ENCODE measurements at regions not wholly inside any gene's neighbourhood (a gene's known extent, or its start where the extent isn't known, plus 50 kb on each side); places are given as distances from the start of the nearest gene placed in this dataset.
"Not testable (repeated sequence)": the region's sequence is repeated elsewhere in the genome, so short reads cannot be mapped to it uniquely, and the experiment has no call there.

GRCh38 chr5:167375125-167375524 lies 916.3 kb upstream of the WWC1 start:
- Histone ChIP-seq H3K27me3 (ENCODE audit: control insufficient read depth in 2 of 2, insufficient read depth in 2 of 2, low read length in 2 of 2) (no peaks in the 10 kb centered on the region), H3K9me3 (ENCODE audit: control insufficient read depth in 2 of 2, low read length in 2 of 2) (no peaks in the 10 kb centered on the region), H3K9ac (ENCODE audit: low read depth in 1 of 2, low read length in 2 of 2) (no peak overlapping the region), H3K4me1 (ENCODE audit: control insufficient read depth in 2 of 2, insufficient read depth in 2 of 2, low read length in 2 of 2) (peaks cover 0 to 8% of the 10 kb centered on the region in 2 donors), H3K27ac (ENCODE audit: low read depth in 2 of 2, low read length in 2 of 2) (no peak overlapping the region), H3K36me3 (ENCODE audit: control insufficient read depth in 2 of 2, insufficient read depth in 2 of 2, low read length in 2 of 2) (no peaks in the 10 kb centered on the region), H3K4me3 (ENCODE audit: low read length in 2 of 2) (no peak overlapping the region)

GRCh38 chr5:167378894-167379723 lies 912.3 kb upstream of the WWC1 start:
- Histone ChIP-seq H3K9me3 (ENCODE audit: control insufficient read depth in 2 of 2, low read length in 2 of 2) (no peaks in the 10 kb centered on the region), H3K4me3 (ENCODE audit: low read length in 2 of 2) (peak overlapping the region; percentile 16 to 27), H3K27me3 (ENCODE audit: control insufficient read depth in 2 of 2, insufficient read depth in 2 of 2, low read length in 2 of 2) (no peaks in the 10 kb centered on the region), H3K9ac (ENCODE audit: low read depth in 1 of 2, low read length in 2 of 2) (no peak overlapping the region), H3K36me3 (ENCODE audit: control insufficient read depth in 2 of 2, insufficient read depth in 2 of 2, low read length in 2 of 2) (no peaks in the 10 kb centered on the region), H3K4me1 (ENCODE audit: control insufficient read depth in 2 of 2, insufficient read depth in 2 of 2, low read length in 2 of 2) (peaks cover 0 to 10% of the 10 kb centered on the region in 2 donors), H3K27ac (ENCODE audit: low read depth in 2 of 2, low read length in 2 of 2) (peak overlapping the region in 1 of 2 donors; percentile 26)

GRCh38 chr5:167381457-167381856 lies 910.0 kb upstream of the WWC1 start:
- no peak overlapping the region for H3K9ac ChIP-seq (ENCODE audit: low read depth in 1 of 2, low read length in 2 of 2)

GRCh38 chr5:167389537-167389936 lies 901.9 kb upstream of the WWC1 start:
- Histone ChIP-seq H3K27ac (ENCODE audit: low read depth in 2 of 2, low read length in 2 of 2) (no peak overlapping the region), H3K4me3 (ENCODE audit: low read length in 2 of 2) (no peak overlapping the region), H3K4me1 (ENCODE audit: control insufficient read depth in 2 of 2, insufficient read depth in 2 of 2, low read length in 2 of 2) (peaks cover 0 to 7% of the 10 kb centered on the region in 2 donors), H3K27me3 (ENCODE audit: control insufficient read depth in 2 of 2, insufficient read depth in 2 of 2, low read length in 2 of 2) (no peaks in the 10 kb centered on the region), H3K9ac (ENCODE audit: low read depth in 1 of 2, low read length in 2 of 2) (no peak overlapping the region), H3K9me3 (ENCODE audit: control insufficient read depth in 2 of 2, low read length in 2 of 2) (no peaks in the 10 kb centered on the region), H3K36me3 (ENCODE audit: control insufficient read depth in 2 of 2, insufficient read depth in 2 of 2, low read length in 2 of 2) (no peaks in the 10 kb centered on the region)

More at GRCh38 chr5:167381457-167381856, 910.0 kb upstream of the WWC1 start:
- H3K36me3 ChIP-seq (ENCODE audit: control insufficient read depth in 2 of 2, insufficient read depth in 2 of 2, low read length in 2 of 2) = no peaks in the 10 kb centered on the region
- H3K9me3 ChIP-seq (ENCODE audit: control insufficient read depth in 2 of 2, low read length in 2 of 2) = no peaks in the 10 kb centered on the region
- peaks cover 0 to 10% of the 10 kb centered on the region in 2 donors for H3K4me1 ChIP-seq (ENCODE audit: control insufficient read depth in 2 of 2, insufficient read depth in 2 of 2, low read length in 2 of 2)
- H3K4me3 ChIP-seq (ENCODE audit: low read length in 2 of 2) = no peak overlapping the region
- H3K27me3 ChIP-seq (ENCODE audit: control insufficient read depth in 2 of 2, insufficient read depth in 2 of 2, low read length in 2 of 2) = no peaks in the 10 kb centered on the region
- H3K27ac ChIP-seq (ENCODE audit: low read depth in 2 of 2, low read length in 2 of 2) = no peak overlapping the region

GRCh38 chr5:167391286-167391685 lies 900.2 kb upstream of the WWC1 start:
- not testable (repeated sequence) for H3K27ac ChIP-seq (ENCODE audit: low read depth in 2 of 2, low read length in 2 of 2); H3K4me3 ChIP-seq (ENCODE audit: low read length in 2 of 2); H3K27me3 ChIP-seq (ENCODE audit: control insufficient read depth in 2 of 2, insufficient read depth in 2 of 2, low read length in 2 of 2); H3K9me3 ChIP-seq (ENCODE audit: control insufficient read depth in 2 of 2, low read length in 2 of 2); H3K9ac ChIP-seq (ENCODE audit: low read depth in 1 of 2, low read length in 2 of 2); H3K36me3 ChIP-seq (ENCODE audit: control insufficient read depth in 2 of 2, insufficient read depth in 2 of 2, low read length in 2 of 2); H3K4me1 ChIP-seq (ENCODE audit: control insufficient read depth in 2 of 2, insufficient read depth in 2 of 2, low read length in 2 of 2)

- no peaks in the 10 kb centered on the region for H3K9me3 ChIP-seq (ENCODE audit: control insufficient read depth in 2 of 2, low read length in 2 of 2)
Measured at GRCh38 chr5:167392240-167392639, 899.2 kb upstream of the WWC1 start.

GRCh38 chr5:167393358-167393757 lies 898.1 kb upstream of the WWC1 start:
- no peak overlapping the region for H3K9ac ChIP-seq (ENCODE audit: low read depth in 1 of 2, low read length in 2 of 2)
- H3K27ac ChIP-seq (ENCODE audit: low read depth in 2 of 2, low read length in 2 of 2) = no peak overlapping the region
- H3K9me3 ChIP-seq (ENCODE audit: control insufficient read depth in 2 of 2, low read length in 2 of 2) = no peaks in the 10 kb centered on the region
- H3K4me3 ChIP-seq (ENCODE audit: low read length in 2 of 2) = no peak overlapping the region
- peaks cover 0 to 7% of the 10 kb centered on the region in 2 donors for H3K4me1 ChIP-seq (ENCODE audit: control insufficient read depth in 2 of 2, insufficient read depth in 2 of 2, low read length in 2 of 2)
- H3K36me3 ChIP-seq (ENCODE audit: control insufficient read depth in 2 of 2, insufficient read depth in 2 of 2, low read length in 2 of 2) = no peaks in the 10 kb centered on the region
- no peaks in the 10 kb centered on the region for H3K27me3 ChIP-seq (ENCODE audit: control insufficient read depth in 2 of 2, insufficient read depth in 2 of 2, low read length in 2 of 2)

More at GRCh38 chr5:167392240-167392639, 899.2 kb upstream of the WWC1 start:
- Histone ChIP-seq H3K27ac (ENCODE audit: low read depth in 2 of 2, low read length in 2 of 2) (no peak overlapping the region), H3K4me1 (ENCODE audit: control insufficient read depth in 2 of 2, insufficient read depth in 2 of 2, low read length in 2 of 2) (peaks cover 0 to 7% of the 10 kb centered on the region in 2 donors), H3K4me3 (ENCODE audit: low read length in 2 of 2) (no peak overlapping the region), H3K36me3 (ENCODE audit: control insufficient read depth in 2 of 2, insufficient read depth in 2 of 2, low read length in 2 of 2) (no peaks in the 10 kb centered on the region), H3K27me3 (ENCODE audit: control insufficient read depth in 2 of 2, insufficient read depth in 2 of 2, low read length in 2 of 2) (no peaks in the 10 kb centered on the region), H3K9ac (ENCODE audit: low read depth in 1 of 2, low read length in 2 of 2) (no peak overlapping the region)

- no peaks in the 10 kb centered on the region for H3K36me3 ChIP-seq (ENCODE audit: control insufficient read depth in 2 of 2, insufficient read depth in 2 of 2, low read length in 2 of 2)
- no peak overlapping the region for H3K4me3 ChIP-seq (ENCODE audit: low read length in 2 of 2)
- no peaks in the 10 kb centered on the region for H3K4me1 ChIP-seq (ENCODE audit: control insufficient read depth in 2 of 2, insufficient read depth in 2 of 2, low read length in 2 of 2)
- H3K27me3 ChIP-seq (ENCODE audit: control insufficient read depth in 2 of 2, insufficient read depth in 2 of 2, low read length in 2 of 2) = no peaks in the 10 kb centered on the region
- no peak overlapping the region for H3K27ac ChIP-seq (ENCODE audit: low read depth in 2 of 2, low read length in 2 of 2)
- H3K9ac ChIP-seq (ENCODE audit: low read depth in 1 of 2, low read length in 2 of 2) = no peak overlapping the region
- no peaks in the 10 kb centered on the region for H3K9me3 ChIP-seq (ENCODE audit: control insufficient read depth in 2 of 2, low read length in 2 of 2)
Measured at GRCh38 chr5:167402671-167403070, 888.8 kb upstream of the WWC1 start.

GRCh38 chr5:167406513-167406912 lies 884.9 kb upstream of the WWC1 start:
- Histone ChIP-seq H3K27ac (ENCODE audit: low read depth in 2 of 2, low read length in 2 of 2) (no peak overlapping the region), H3K4me1 (ENCODE audit: control insufficient read depth in 2 of 2, insufficient read depth in 2 of 2, low read length in 2 of 2) (no peaks in the 10 kb centered on the region), H3K4me3 (ENCODE audit: low read length in 2 of 2) (no peak overlapping the region), H3K36me3 (ENCODE audit: control insufficient read depth in 2 of 2, insufficient read depth in 2 of 2, low read length in 2 of 2) (no peaks in the 10 kb centered on the region), H3K9me3 (ENCODE audit: control insufficient read depth in 2 of 2, low read length in 2 of 2) (no peaks in the 10 kb centered on the region), H3K9ac (ENCODE audit: low read depth in 1 of 2, low read length in 2 of 2) (no peak overlapping the region), H3K27me3 (ENCODE audit: control insufficient read depth in 2 of 2, insufficient read depth in 2 of 2, low read length in 2 of 2) (no peaks in the 10 kb centered on the region)

- peaks cover 3 to 4% of the 10 kb centered on the region in 2 donors for H3K4me1 ChIP-seq (ENCODE audit: control insufficient read depth in 2 of 2, insufficient read depth in 2 of 2, low read length in 2 of 2)
- H3K4me3 ChIP-seq (ENCODE audit: low read length in 2 of 2) = no peak overlapping the region
- no peak overlapping the region for H3K27ac ChIP-seq (ENCODE audit: low read depth in 2 of 2, low read length in 2 of 2)
- no peaks in the 10 kb centered on the region for H3K36me3 ChIP-seq (ENCODE audit: control insufficient read depth in 2 of 2, insufficient read depth in 2 of 2, low read length in 2 of 2)
- peaks cover 0 to 2% of the 10 kb centered on the region in 2 donors for H3K27me3 ChIP-seq (ENCODE audit: control insufficient read depth in 2 of 2, insufficient read depth in 2 of 2, low read length in 2 of 2)
- H3K9ac ChIP-seq (ENCODE audit: low read depth in 1 of 2, low read length in 2 of 2) = no peak overlapping the region
- H3K9me3 ChIP-seq (ENCODE audit: control insufficient read depth in 2 of 2, low read length in 2 of 2) = no peaks in the 10 kb centered on the region
Measured at GRCh38 chr5:167412556-167412955, 878.9 kb upstream of the WWC1 start.

All from mucosa of rectum (tissue), 2 donors.